ENCODE measurements at regions not wholly inside any gene's neighbourhood (a gene's known extent, or its start where the extent isn't known, plus 50 kb on each side); places are given as distances from the start of the nearest gene placed in this dataset.

- 96% methylated on average over 1 of the region's 1 CpG for WGBS
- intact Hi-C loops (cut with DNase I) = no loop called here
- ATAC-seq = no peak
Measured at GRCh38 chr5:36355516-36355915, 53.8 kb upstream of the RANBP3L start.

GRCh38 chr5:36356915-36357314 lies 55.2 kb upstream of the RANBP3L start:
- 58% methylated on average over 2 of the region's 2 CpGs for WGBS
- no peak overlapping the region for H3K27ac ChIP-seq (ENCODE audit: low read length)
- peaks cover 3% of the 10 kb centered on the region for H3K4me1 ChIP-seq (ENCODE audit: control insufficient read depth, insufficient read depth, low read length)
- no peaks in the 10 kb centered on the region for H3K27me3 ChIP-seq (ENCODE audit: control insufficient read depth, insufficient read depth)
- DNase-seq = no peak
- H3K9me3 ChIP-seq (ENCODE audit: control insufficient read depth, low read length) = peaks cover 5% of the 10 kb centered on the region
- ATAC-seq = no peak
- H3K4me3 ChIP-seq (ENCODE audit: low read length) = no peak overlapping the region
- intact Hi-C loops (cut with DNase I) = no loop called here

More at GRCh38 chr5:36355516-36355915, 53.8 kb upstream of the RANBP3L start:
- H3K9me3 ChIP-seq (ENCODE audit: control insufficient read depth, low read length) = peaks cover 5% of the 10 kb centered on the region
- DNase-seq = no peak
- peaks cover 3% of the 10 kb centered on the region for H3K4me1 ChIP-seq (ENCODE audit: control insufficient read depth, insufficient read depth, low read length)
- no peak overlapping the region for H3K4me3 ChIP-seq (ENCODE audit: low read length)
- H3K27me3 ChIP-seq (ENCODE audit: control insufficient read depth, insufficient read depth) = no peaks in the 10 kb centered on the region
- H3K27ac ChIP-seq (ENCODE audit: low read length) = no peak overlapping the region

DNA sequence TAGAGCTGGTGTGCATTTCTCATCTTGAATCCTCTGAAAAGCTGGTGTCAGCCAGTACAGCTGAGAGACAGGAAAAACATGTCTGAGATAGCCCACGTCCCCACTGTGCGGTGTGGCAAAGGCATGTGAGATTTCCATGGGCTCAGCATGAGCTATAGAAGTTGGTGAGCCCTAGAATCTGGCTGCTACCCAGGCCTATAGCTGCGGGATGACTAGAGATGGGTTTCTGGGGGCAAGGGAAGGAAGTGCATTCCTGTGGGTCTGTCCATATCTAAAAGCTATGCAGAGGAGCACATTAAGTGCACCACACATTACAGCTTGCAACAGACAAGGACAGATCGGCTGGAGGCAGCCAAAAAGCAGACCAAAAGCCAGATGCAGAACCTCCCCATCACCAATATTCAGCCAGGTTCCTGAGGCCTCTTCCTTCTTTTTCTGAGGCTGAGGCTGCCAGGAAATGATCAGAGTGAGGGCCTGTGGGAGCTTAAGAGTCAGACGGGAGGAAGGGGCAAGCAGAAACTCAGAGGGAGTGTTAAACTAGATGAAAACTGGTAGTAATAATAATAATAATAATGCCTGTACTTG lies 55.8 kb upstream of the RANBP3L start:
- H3K27ac ChIP-seq (ENCODE audit: low read length) = no peak overlapping the region
- H3K9me3 ChIP-seq (ENCODE audit: control insufficient read depth, low read length) = peaks cover 5% of the 10 kb centered on the region
- no peak overlapping the region for H3K4me3 ChIP-seq (ENCODE audit: low read length)
- intact Hi-C loops (cut with DNase I) = no loop called here
- DNase-seq = no peak
- WGBS = 30% methylated on average over 5 of the region's 5 CpGs
- peaks cover 3% of the 10 kb centered on the region for H3K4me1 ChIP-seq (ENCODE audit: control insufficient read depth, insufficient read depth, low read length)
- H3K27me3 ChIP-seq (ENCODE audit: control insufficient read depth, insufficient read depth) = no peaks in the 10 kb centered on the region
- no peak for ATAC-seq

- intact Hi-C loops (cut with DNase I) = no loop called here
- Histone ChIP-seq H3K4me3 (ENCODE audit: low read length) (no peak overlapping the region), H3K27me3 (ENCODE audit: control insufficient read depth, insufficient read depth) (no peaks in the 10 kb centered on the region), H3K27ac (ENCODE audit: low read length) (no peak overlapping the region), H3K9me3 (ENCODE audit: control insufficient read depth, low read length) (peaks cover 4% of the 10 kb centered on the region), H3K4me1 (ENCODE audit: control insufficient read depth, insufficient read depth, low read length) (peaks cover 3% of the 10 kb centered on the region)
- ATAC-seq (no peak), DNase-seq (no peak)
- WGBS = 70% methylated on average over 6 of the region's 6 CpGs
Measured at GRCh38 chr5:36359267-36359666, 57.6 kb upstream of the RANBP3L start.

GRCh38 chr5:36360307-36360706 lies 58.6 kb upstream of the RANBP3L start:
- ATAC-seq = peak in 1 of 2 donors; percentile 60

GRCh38 chr5:36363101-36363500 lies 61.4 kb upstream of the RANBP3L start:
- ATAC-seq = no peak
- 98% methylated on average over 1 of the region's 1 CpG for WGBS

More at GRCh38 chr5:36360307-36360706, 58.6 kb upstream of the RANBP3L start:
- peaks cover 3% of the 10 kb centered on the region for H3K4me1 ChIP-seq (ENCODE audit: control insufficient read depth, insufficient read depth, low read length)
- WGBS = 46% methylated on average over 1 of the region's 1 CpG
- intact Hi-C loops (cut with DNase I) = no loop called here
- H3K4me3 ChIP-seq (ENCODE audit: low read length) = no peak overlapping the region
- no peak for DNase-seq
- H3K27ac ChIP-seq (ENCODE audit: low read length) = no peak overlapping the region
- H3K9me3 ChIP-seq (ENCODE audit: control insufficient read depth, low read length) = peaks cover 4% of the 10 kb centered on the region
- no peaks in the 10 kb centered on the region for H3K27me3 ChIP-seq (ENCODE audit: control insufficient read depth, insufficient read depth)

GRCh38 chr5:36363744-36364143 lies 62.0 kb upstream of the RANBP3L start:
- peak in 1 of 2 donors; percentile 29 for ATAC-seq
- H3K4me3 ChIP-seq (ENCODE audit: low read length) = no peak overlapping the region
- no peak for DNase-seq
- peaks cover 3% of the 10 kb centered on the region for H3K4me1 ChIP-seq (ENCODE audit: control insufficient read depth, insufficient read depth, low read length)
- no peak overlapping the region for H3K27ac ChIP-seq (ENCODE audit: low read length)
- H3K9me3 ChIP-seq (ENCODE audit: control insufficient read depth, low read length) = peaks cover 4% of the 10 kb centered on the region
- no peaks in the 10 kb centered on the region for H3K27me3 ChIP-seq (ENCODE audit: control insufficient read depth, insufficient read depth)
- 54% methylated on average over 2 of the region's 2 CpGs for WGBS
- intact Hi-C loops (cut with DNase I) = no loop called here

More at GRCh38 chr5:36363101-36363500, 61.4 kb upstream of the RANBP3L start:
- H3K27me3 ChIP-seq (ENCODE audit: control insufficient read depth, insufficient read depth) = no peaks in the 10 kb centered on the region
- intact Hi-C loops (cut with DNase I) = no loop called here
- H3K4me3 ChIP-seq (ENCODE audit: low read length) = no peak overlapping the region
- DNase-seq = no peak
- H3K9me3 ChIP-seq (ENCODE audit: control insufficient read depth, low read length) = peaks cover 4% of the 10 kb centered on the region
- H3K27ac ChIP-seq (ENCODE audit: low read length) = no peak overlapping the region
- H3K4me1 ChIP-seq (ENCODE audit: control insufficient read depth, insufficient read depth, low read length) = peaks cover 3% of the 10 kb centered on the region

DNA sequence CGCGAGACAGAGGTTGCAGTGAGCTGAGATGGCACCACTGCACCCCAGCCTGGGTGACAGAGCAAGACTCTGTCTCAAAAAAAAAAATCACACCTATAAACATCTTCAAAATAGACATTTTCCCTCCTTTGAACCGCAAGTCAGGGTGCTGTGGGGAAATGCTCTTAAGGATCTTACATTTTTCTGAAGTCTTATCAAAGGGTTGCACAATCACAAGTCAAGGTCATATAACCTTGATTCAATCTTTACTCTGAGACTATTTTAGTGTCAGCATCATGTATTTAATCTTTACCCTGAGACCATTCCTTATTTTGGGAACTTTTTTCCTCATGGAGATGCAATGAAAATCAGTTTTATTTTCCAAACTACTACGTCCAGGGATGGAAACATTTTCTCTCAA lies 62.8 kb upstream of the RANBP3L start:
- DNase-seq (no peak), ATAC-seq (no peak)
- intact Hi-C loops (cut with DNase I) = no loop called here
- Histone ChIP-seq H3K4me1 (ENCODE audit: control insufficient read depth, insufficient read depth, low read length) (peaks cover 2% of the 10 kb centered on the region), H3K4me3 (ENCODE audit: low read length) (no peak overlapping the region), H3K27me3 (ENCODE audit: control insufficient read depth, insufficient read depth) (no peaks in the 10 kb centered on the region), H3K27ac (ENCODE audit: low read length) (no peak overlapping the region), H3K9me3 (ENCODE audit: control insufficient read depth, low read length) (peaks cover under 1% of the 10 kb centered on the region)
- 56% methylated on average over 4 of the region's 4 CpGs for WGBS

- ATAC-seq (no peak), DNase-seq (no peak)
- Histone ChIP-seq H3K27me3 (ENCODE audit: control insufficient read depth, insufficient read depth) (no peaks in the 10 kb centered on the region), H3K27ac (ENCODE audit: low read length) (no peak overlapping the region), H3K4me3 (ENCODE audit: low read length) (no peak overlapping the region), H3K9me3 (ENCODE audit: control insufficient read depth, low read length) (no peaks in the 10 kb centered on the region), H3K4me1 (ENCODE audit: control insufficient read depth, insufficient read depth, low read length) (no peaks in the 10 kb centered on the region)
- WGBS = 61% methylated on average over 1 of the region's 1 CpG
- intact Hi-C loops (cut with DNase I) = no loop called here
Measured at GRCh38 chr5:36365896-36366295, 64.2 kb upstream of the RANBP3L start.

- WGBS = 35% methylated on average over 1 of the region's 1 CpG
- Histone ChIP-seq H3K4me3 (ENCODE audit: low read length) (no peak overlapping the region), H3K4me1 (ENCODE audit: control insufficient read depth, insufficient read depth, low read length) (no peaks in the 10 kb centered on the region), H3K9me3 (ENCODE audit: control insufficient read depth, low read length) (no peaks in the 10 kb centered on the region), H3K27me3 (ENCODE audit: control insufficient read depth, insufficient read depth) (no peaks in the 10 kb centered on the region), H3K27ac (ENCODE audit: low read length) (no peak overlapping the region)
- DNase-seq (no peak), ATAC-seq (peak in 1 of 2 donors; percentile 45)
- intact Hi-C loops (cut with DNase I) = no loop called here
Measured at GRCh38 chr5:36366883-36367282, 65.2 kb upstream of the RANBP3L start.

- ATAC-seq = peak; percentile 28 to 65
- DNase-seq = no peak
- WGBS = 48% methylated on average over 2 of the region's 2 CpGs
- no peaks in the 10 kb centered on the region for H3K27me3 ChIP-seq (ENCODE audit: control insufficient read depth, insufficient read depth)
- intact Hi-C loops (cut with DNase I) = no loop called here
- no peaks in the 10 kb centered on the region for H3K4me1 ChIP-seq (ENCODE audit: control insufficient read depth, insufficient read depth, low read length)
- H3K4me3 ChIP-seq (ENCODE audit: low read length) = no peak overlapping the region
- H3K9me3 ChIP-seq (ENCODE audit: control insufficient read depth, low read length) = no peaks in the 10 kb centered on the region
- peak overlapping the region; percentile 19 for H3K27ac ChIP-seq (ENCODE audit: low read length)
Measured at GRCh38 chr5:36367524-36367923, 65.8 kb upstream of the RANBP3L start.

- intact Hi-C loops (cut with DNase I) = no loop called here
- ATAC-seq = no peak
- H3K4me3 ChIP-seq (ENCODE audit: low read length) = no peak overlapping the region
- no peak overlapping the region for H3K27ac ChIP-seq (ENCODE audit: low read length)
- no peaks in the 10 kb centered on the region for H3K4me1 ChIP-seq (ENCODE audit: control insufficient read depth, insufficient read depth, low read length)
- H3K9me3 ChIP-seq (ENCODE audit: control insufficient read depth, low read length) = no peaks in the 10 kb centered on the region
- 67% methylated on average over 1 of the region's 1 CpG for WGBS
- no peak for DNase-seq
- no peaks in the 10 kb centered on the region for H3K27me3 ChIP-seq (ENCODE audit: control insufficient read depth, insufficient read depth)
Measured at GRCh38 chr5:36369219-36369690, 67.6 kb upstream of the RANBP3L start.

Data from right cardiac atrium (tissue), 5 donors.